ENCODE measurements at regions not wholly inside any gene's neighbourhood (a gene's known extent, or its start where the extent isn't known, plus 50 kb on each side); places are given as distances from the start of the nearest gene placed in this dataset.

GRCh38 chr3:4113811-4114522 is 189.2 kb upstream of the SETMAR start (continued):
- TF ChIP-seq REST (IDR thresholded peaks at IDR 0.05; ENCODE audit: low read depth, low read length) (no peak), ELF1 (IDR thresholded peaks at IDR 0.05) (no peak)

- TF ChIP-seq EP300 (IDR thresholded peaks at IDR 0.05; ENCODE audit: borderline replicate concordance in 1 of 2, low read depth in 1 of 2, low read length in 1 of 2), result peak in 1 of 2 experiments; percentile 70; a peak in 1 of 4 replicates
- TF ChIP-seq GATA2 (CRISPR knock-in tag; IDR thresholded peaks at IDR 0.05), result peak; percentile 58
- no peak for TF ChIP-seq TEAD4 (IDR thresholded peaks at IDR 0.05; ENCODE audit: borderline replicate concordance, insufficient read depth)
- peak; percentile 15; the same call in 1 of the 2 replicates for TF ChIP-seq TCF12 (IDR thresholded peaks at IDR 0.05)
- TF ChIP-seq RCOR1 (IDR thresholded peaks at IDR 0.05; ENCODE audit: low read length), result peak; percentile 40; the same call in 1 of the 2 replicates
- no peak for TF ChIP-seq SMC3 (IDR thresholded peaks at IDR 0.05; ENCODE audit: low read depth, low read length)
- peak; percentile 61 for TF ChIP-seq CHD2 (IDR thresholded peaks at IDR 0.05; ENCODE audit: low read length, partially characterized antibody)
- no peak for TF ChIP-seq MEF2A (IDR thresholded peaks at IDR 0.05; ENCODE audit: borderline replicate concordance, low read depth)
- TF ChIP-seq FOXJ3 (CRISPR knock-in tag; IDR thresholded peaks at IDR 0.05), result peak; percentile 60; the same call in 1 of the 2 replicates
- TF ChIP-seq GABPA (IDR thresholded peaks at IDR 0.05; ENCODE audit: low read depth), result no peak
- TF ChIP-seq RFX5 (IDR thresholded peaks at IDR 0.05; ENCODE audit: low read length), result no peak
- peak overlapping the region in 1 of 2 experiments; percentile 63; a peak in 2 of 4 replicates for H3K27ac ChIP-seq (ENCODE audit: low read depth in 2 of 2, low read length in 1 of 2)
Observed at GRCh38 chr3:4119119-4119518, 184.1 kb upstream of the SETMAR start.

More at GRCh38 chr3:4119119-4119518, 184.1 kb upstream of the SETMAR start:
- WGBS (ENCODE audit: low lambda C conversion rate), result 9% methylated on average over 2 of the region's 2 CpGs
- H3K36me3 ChIP-seq (replicated peaks in 1 of 2; ENCODE audit: control insufficient read depth in 1 of 2, insufficient read depth in 2 of 2, low read length in 1 of 2), result no peaks in the 10 kb centered on the region
- H3K4me2 ChIP-seq, result no peak overlapping the region
- CTCF ChIA-PET, result interaction anchor here (1.3 kb wide), 1 partner anchor 151 kb away, joined by 3 read pairs; no protein-coding TSS in a partner anchor
- POLR2A ChIA-PET, result interaction anchor here (0.7 kb wide), 1 partner anchor 1055 kb away, joined by 3 read pairs; no protein-coding TSS in a partner anchor
- H4K20me1 ChIP-seq (ENCODE audit: insufficient read depth), result no peaks in the 10 kb centered on the region
- H3K27me3 ChIP-seq (ENCODE audit: insufficient read depth), result no peaks in the 10 kb centered on the region
- no peaks in the 10 kb centered on the region for H3K9me3 ChIP-seq
- no peak overlapping the region for H3K9ac ChIP-seq
- H2AFZ ChIP-seq (ENCODE audit: low read depth), result no peak overlapping the region
- H3F3A ChIP-seq (replicated peaks; ENCODE audit: insufficient read depth), result no peaks in the 10 kb centered on the region
- H3K79me2 ChIP-seq (ENCODE audit: insufficient read depth), result no peaks in the 10 kb centered on the region
- H3K4me3 ChIP-seq (ENCODE audit: low read depth in 2 of 2, low read length in 1 of 2), result no peak overlapping the region
- no peaks in the 10 kb centered on the region for H3K9me2 ChIP-seq
- DNase-seq, result peak; percentile 33
- H3K4me1 ChIP-seq (ENCODE audit: control insufficient read depth in 1 of 2, insufficient read depth in 2 of 2, low read depth in 1 of 2, low read length in 1 of 2), result peaks cover 0 to 6% of the 10 kb centered on the region in 2 experiments; a peak in 2 of 4 replicates
